Chondrocyte (in vitro differentiated cells): ENCODE measurements at regions not wholly inside any gene's neighbourhood (a gene's known extent, or its start where the extent isn't known, plus 50 kb on each side); places are given as distances from the start of the nearest gene placed in this dataset.

Source experiments
- DNase-seq: peaks from one replicate; pipeline ENCODE4 v3.0.0; 2021; ENCODE audit warnings: mixed read lengths, low spot score
- H3K27ac Mint-ChIP-seq: one replicate; pipeline ENCODE4 v1.8.0; 2021; ENCODE audit warnings: mild to moderate bottlenecking, moderate library complexity, mixed read lengths; ENCODE audit not compliant: unreplicated experiment
- H3K27me3 Mint-ChIP-seq: 2 replicates; pipeline ENCODE4 v1.8.0; 2021; ENCODE audit warnings: low read depth, mixed read lengths
- H3K36me3 Mint-ChIP-seq: 2 replicates; pipeline ENCODE4 v1.8.0; 2021; ENCODE audit warnings: low read depth, mixed read lengths
- H3K4me1 Mint-ChIP-seq: 2 replicates; pipeline ENCODE4 v1.8.0; 2021; ENCODE audit warnings: low read depth, mild to moderate bottlenecking, mixed read lengths
- H3K4me3 Mint-ChIP-seq: one replicate; pipeline ENCODE4 v1.8.0; 2021; ENCODE audit warnings: mild to moderate bottlenecking, moderate library complexity, mixed read lengths; ENCODE audit not compliant: unreplicated experiment
- H3K9me3 Mint-ChIP-seq: 2 replicates; pipeline ENCODE4 v1.8.0; 2021; ENCODE audit warnings: low read depth, mixed read lengths
- CTCF ChIP-seq: fragments of 200-600 bp; sonication (generic); IDR thresholded peaks from 2 replicates; pipeline ENCODE4 v1.5.0; 2021; ENCODE audit warnings: antibody characterized with exemption, mild to moderate bottlenecking, moderate library complexity

GRCh38 chr4:179858221-179858620, 2385.0 kb upstream of the TENM3 start:
- Mint-ChIP-seq H3K27me3 (peaks cover 4% of the 10 kb centered on the region), H3K4me3 (no peak overlapping the region), H3K9me3 (no peaks in the 10 kb centered on the region), H3K4me1 (no peaks in the 10 kb centered on the region), H3K36me3 (no peaks in the 10 kb centered on the region), H3K27ac (no peak overlapping the region)
- no peak for TF ChIP-seq CTCF
- DNase-seq: no peak

GRCh38 chr4:179867300-179867878, 2375.8 kb upstream of the TENM3 start:
- peak; percentile 88 for TF ChIP-seq CTCF
- DNase-seq: no peak
- H3K9me3 Mint-ChIP-seq: no peaks in the 10 kb centered on the region
- peaks cover 17% of the 10 kb centered on the region for H3K27me3 Mint-ChIP-seq
- H3K36me3 Mint-ChIP-seq: no peaks in the 10 kb centered on the region
- no peak overlapping the region for H3K27ac Mint-ChIP-seq
- H3K4me3 Mint-ChIP-seq: no peak overlapping the region
- no peaks in the 10 kb centered on the region for H3K4me1 Mint-ChIP-seq

GRCh38 chr4:179871726-179872125, 2371.5 kb upstream of the TENM3 start:
- no peaks in the 10 kb centered on the region for H3K4me1 Mint-ChIP-seq

GRCh38 chr4:179872755-179873154, 2370.4 kb upstream of the TENM3 start:
- peaks cover 7% of the 10 kb centered on the region for H3K9me3 Mint-ChIP-seq
- H3K27ac Mint-ChIP-seq: no peak overlapping the region
- H3K4me3 Mint-ChIP-seq: no peak overlapping the region

More at GRCh38 chr4:179871726-179872125, 2371.5 kb upstream of the TENM3 start:
- no peak overlapping the region for H3K4me3 Mint-ChIP-seq
- no peaks in the 10 kb centered on the region for H3K36me3 Mint-ChIP-seq
- H3K27me3 Mint-ChIP-seq: peaks cover 7% of the 10 kb centered on the region
- no peak overlapping the region for H3K27ac Mint-ChIP-seq
- no peak for TF ChIP-seq CTCF
- no peak for DNase-seq
- H3K9me3 Mint-ChIP-seq: peaks cover 7% of the 10 kb centered on the region

GRCh38 chr4:179880756-179881155, 2362.4 kb upstream of the TENM3 start:
- no peak for DNase-seq
- no peaks in the 10 kb centered on the region for H3K36me3 Mint-ChIP-seq
- H3K4me3 Mint-ChIP-seq: no peak overlapping the region
- no peak overlapping the region for H3K27ac Mint-ChIP-seq
- H3K9me3 Mint-ChIP-seq: no peaks in the 10 kb centered on the region
- TF ChIP-seq CTCF: no peak
- H3K4me1 Mint-ChIP-seq: no peaks in the 10 kb centered on the region
- no peaks in the 10 kb centered on the region for H3K27me3 Mint-ChIP-seq

More at GRCh38 chr4:179872755-179873154, 2370.4 kb upstream of the TENM3 start:
- no peak for DNase-seq
- Mint-ChIP-seq H3K36me3 (no peaks in the 10 kb centered on the region), H3K27me3 (peaks cover 5% of the 10 kb centered on the region), H3K4me1 (no peaks in the 10 kb centered on the region)
- TF ChIP-seq CTCF: no peak
